ENCODE measurements at regions not wholly inside any gene's neighbourhood (a gene's known extent, or its start where the extent isn't known, plus 50 kb on each side); places are given as distances from the start of the nearest gene placed in this dataset.

GRCh38 chr3:146685050-146685814 is 80.1 kb upstream of the PLSCR5 start:
- CTCF ChIA-PET = no interaction called here
- Histone ChIP-seq H3K27me3 (ENCODE audit: control insufficient read depth, insufficient read depth, low read length) (no peaks in the 10 kb centered on the region), H3K9me3 (ENCODE audit: control insufficient read depth, insufficient read depth, low read depth, low read length) (peaks cover 4% of the 10 kb centered on the region; the same call in 1 of the 2 replicates), H3K4me3 (ENCODE audit: low read depth in 2 of 2, low read length in 2 of 2) (no peak overlapping the region), H3K27ac (ENCODE audit: low read length) (no peak overlapping the region), H3K36me3 (ENCODE audit: control insufficient read depth, insufficient read depth, low read length) (no peaks in the 10 kb centered on the region), H3K4me1 (ENCODE audit: control insufficient read depth, insufficient read depth, low read length) (no peaks in the 10 kb centered on the region; the same call in 1 of the 2 replicates)
- no peak for ATAC-seq
- no peak for DNase-seq (ENCODE audit: low read depth, low spot score)
- TF ChIP-seq REST (IDR thresholded peaks at IDR 0.05; ENCODE audit: insufficient read depth in 1 of 2, low read depth in 2 of 2, low read length in 1 of 2) = no peak
- TF ChIP-seq TCF7L2 (IDR thresholded peaks at IDR 0.05; ENCODE audit: low read depth, low read length) = no peak
- no peak for TF ChIP-seq POLR2AphosphoS5 (IDR thresholded peaks at IDR 0.05; ENCODE audit: low read depth, low read length)
- TF ChIP-seq CTCF (IDR thresholded peaks at IDR 0.05) = no peak
- no peak for TF ChIP-seq SIN3A (IDR thresholded peaks at IDR 0.05; ENCODE audit: borderline replicate concordance, insufficient read depth, low read depth, low read length)
- intact Hi-C loops (cut with micrococcal nuclease; ENCODE audit: unreplicated experiment) (no loop called here), in situ Hi-C loops (cut with HindIII; ENCODE audit: low pct_unique_long_range_greater_than_20kb, low sequenced_read_pairs) (no loop called here)
- POLR2A ChIA-PET = no interaction called here
- no TSS peak for BruUV-seq (replicated peaks)

- intact Hi-C loops (cut with micrococcal nuclease; ENCODE audit: unreplicated experiment) = no loop called here
- Histone ChIP-seq H3K27ac (ENCODE audit: low read length) (no peak overlapping the region), H3K36me3 (ENCODE audit: control insufficient read depth, insufficient read depth, low read length) (no peaks in the 10 kb centered on the region), H3K4me3 (ENCODE audit: low read depth in 2 of 2, low read length in 2 of 2) (no peak overlapping the region), H3K4me1 (ENCODE audit: control insufficient read depth, insufficient read depth, low read length) (no peaks in the 10 kb centered on the region; the same call in 1 of the 2 replicates), H3K9me3 (ENCODE audit: control insufficient read depth, insufficient read depth, low read depth, low read length) (no peaks in the 10 kb centered on the region), H3K27me3 (ENCODE audit: control insufficient read depth, insufficient read depth, low read length) (no peaks in the 10 kb centered on the region)
- in situ Hi-C loops (cut with HindIII; ENCODE audit: low pct_unique_long_range_greater_than_20kb, low sequenced_read_pairs) = no loop called here
- ChIA-PET CTCF (no interaction called here), POLR2A (no interaction called here)
- BruUV-seq (replicated peaks) = no TSS peak
- no peak for TF ChIP-seq TCF7L2 (IDR thresholded peaks at IDR 0.05; ENCODE audit: low read depth, low read length)
- TF ChIP-seq SIN3A (IDR thresholded peaks at IDR 0.05; ENCODE audit: borderline replicate concordance, insufficient read depth, low read depth, low read length) = no peak
- TF ChIP-seq REST (IDR thresholded peaks at IDR 0.05; ENCODE audit: insufficient read depth in 1 of 2, low read depth in 2 of 2, low read length in 1 of 2) = no peak
- TF ChIP-seq CTCF (IDR thresholded peaks at IDR 0.05) = no peak
- no peak for TF ChIP-seq POLR2AphosphoS5 (IDR thresholded peaks at IDR 0.05; ENCODE audit: low read depth, low read length)
- DNase-seq (ENCODE audit: low read depth, low spot score) (no peak), ATAC-seq (no peak)
Observed at GRCh38 chr3:146682171-146682570, 77.0 kb upstream of the PLSCR5 start.
